Kidney (tissue), 13 donors: ENCODE measurements at regions not wholly inside any gene's neighbourhood (a gene's known extent, or its start where the extent isn't known, plus 50 kb on each side); places are given as distances from the start of the nearest gene placed in this dataset.

Experiments
- DNase-seq, 5 donors: peaks; one replicate each; pipeline ENCODE4 v3.0.0-alpha.2; 2013 to 2020
- FAIRE-seq: peaks from 2 replicates; lab custom pipeline; 2012; peaks lifted over from hg19 to GRCh38; lab: Jason Lieb, UNC
- H3K27ac ChIP-seq, 2 donors: one replicate each; pipeline ENCODE4 v1.7.0; 2013; ENCODE audit warnings: low read depth in 2 of 2, low read length in 2 of 2, inconsistent platforms in 1 of 2
- H3K27me3 ChIP-seq: one replicate; pipeline ENCODE4 v1.7.1; 2013; ENCODE audit warnings: low read length, inconsistent platforms; ENCODE audit not compliant: control insufficient read depth, insufficient read depth
- H3K36me3 ChIP-seq, 3 donors: one replicate each; pipeline versions ENCODE4 v1.7.0 to v1.7.1; 2013; ENCODE audit warnings: low read length in 3 of 3, control low read depth in 1 of 3, inconsistent platforms in 1 of 3; ENCODE audit not compliant: insufficient read depth in 3 of 3, control insufficient read depth in 2 of 3
- H3K4me1 ChIP-seq, 3 donors: one replicate each; pipeline versions ENCODE4 v1.7.0 to v1.7.1; 2013; ENCODE audit warnings: low read length in 3 of 3, inconsistent platforms in 1 of 3, low read depth in 1 of 3; ENCODE audit not compliant: control insufficient read depth in 2 of 3, insufficient read depth in 2 of 3
- H3K4me3 ChIP-seq, 3 donors: one replicate each; pipeline versions ENCODE4 v1.7.0 to v1.8.1; 2013; ENCODE audit warnings: low read length in 3 of 3, control low read depth in 1 of 3, inconsistent platforms in 1 of 3
- H3K9ac ChIP-seq, 3 donors: one replicate each; pipeline versions ENCODE4 v1.7.0 to v1.7.1; 2013; ENCODE audit warnings: low read length in 3 of 3, control low read depth in 1 of 3, inconsistent platforms in 1 of 3
- H3K9me3 ChIP-seq, 3 donors: one replicate each; pipeline versions ENCODE4 v1.7.0 to v1.7.1; 2013; ENCODE audit warnings: low read length in 3 of 3, control low read depth in 1 of 3, inconsistent platforms in 1 of 3; ENCODE audit not compliant: control insufficient read depth in 2 of 3, insufficient read depth in 1 of 3
- CTCF ChIP-seq: IDR thresholded peaks from 3 replicates; pipeline ENCODE4 v1.5.1; 2012; ENCODE audit warnings: mild to moderate bottlenecking, moderate library complexity, borderline replicate concordance; ENCODE audit not compliant: insufficient read depth; ENCODE audit errors: extremely low read depth
- intact Hi-C: fragments of 100-400 bp; cut with DNase I; formaldehyde crosslinking; loops from one replicate; pipeline ENCODE4 v1.11.1; 2022
- donor health status: control.
- donor health status: control.
- donor health status: control.
- donor health status: control.
- donor health status: control.
- donor health status: DM: yes; HTN: yes; CAD: no.
- donor health status: Normal renal cell carcinoma (clear cell type).

GRCh38 chr13:110826861-110827672 is 87.8 kb downstream of the ANKRD10 start:
- H3K27ac ChIP-seq, result no peak overlapping the region

More at GRCh38 chr13:110826861-110827672, 87.8 kb downstream of the ANKRD10 start:
- no peaks in the 10 kb centered on the region for H3K9me3 ChIP-seq
- no peaks in the 10 kb centered on the region for H3K27me3 ChIP-seq
- TF ChIP-seq CTCF, result no peak
- FAIRE-seq (no peak), DNase-seq (no peak)
- no peak overlapping the region for H3K9ac ChIP-seq
- intact Hi-C loops, result no loop called here
- H3K4me1 ChIP-seq, result no peaks in the 10 kb centered on the region
- no peak overlapping the region for H3K4me3 ChIP-seq
- H3K36me3 ChIP-seq, result no peaks in the 10 kb centered on the region
